Bronchial epithelial cell (primary cell): ENCODE measurements at regions not wholly inside any gene's neighbourhood (a gene's known extent, or its start where the extent isn't known, plus 50 kb on each side); places are given as distances from the start of the nearest gene placed in this dataset.

Experiments
- DNase-seq: peaks from one replicate; pipeline ENCODE4 v3.0.0-alpha.2; 2010; ENCODE audit warnings: low read depth
- FAIRE-seq: peaks from 2 replicates; lab custom pipeline; 2011; peaks lifted over from hg19 to GRCh38; lab: Jason Lieb, UNC
- H3K27me3 ChIP-seq: 2 replicates; pipeline ENCODE4 v1.5.1; 2011; ENCODE audit warnings: low read length; ENCODE audit not compliant: control insufficient read depth, insufficient read depth
- H3K36me3 ChIP-seq: 2 replicates; pipeline ENCODE4 v1.5.1; 2011; ENCODE audit warnings: low read length; ENCODE audit not compliant: control insufficient read depth, insufficient read depth
- H3K4me3 ChIP-seq: 2 replicates; pipeline ENCODE4 v1.5.1; 2011; ENCODE audit warnings: mild to moderate bottlenecking, low read depth, low read length, control low read depth
- CTCF ChIP-seq: IDR thresholded peaks from 2 replicates; pipeline ENCODE4 v1.5.1; 2011; ENCODE audit warnings: mild to moderate bottlenecking, moderate library complexity, low read length, control low read depth, inconsistent platforms; ENCODE audit not compliant: insufficient read depth, severe bottlenecking

GRCh38 chr12:94041850-94042249 lies 106.5 kb upstream of the PLXNC1 start:
- no peaks in the 10 kb centered on the region for H3K36me3 ChIP-seq
- no peaks in the 10 kb centered on the region for H3K27me3 ChIP-seq
- FAIRE-seq (no peak), DNase-seq (no peak)
- no peak for TF ChIP-seq CTCF
- no peak overlapping the region for H3K4me3 ChIP-seq

- H3K36me3 ChIP-seq, result no peaks in the 10 kb centered on the region
- no peak for FAIRE-seq
- no peak for TF ChIP-seq CTCF
- H3K27me3 ChIP-seq, result no peaks in the 10 kb centered on the region
- H3K4me3 ChIP-seq, result no peak overlapping the region
- DNase-seq, result no peak
Measured at GRCh38 chr12:94042321-94042720, 106.1 kb upstream of the PLXNC1 start.

GRCh38 chr12:94046626-94047410 lies 101.6 kb upstream of the PLXNC1 start:
- TF ChIP-seq CTCF, result no peak
- DNase-seq, result peak; percentile 33
- no peaks in the 10 kb centered on the region for H3K36me3 ChIP-seq
- no peak overlapping the region for H3K4me3 ChIP-seq
- H3K27me3 ChIP-seq, result peaks cover 4% of the 10 kb centered on the region
- no peak for FAIRE-seq

GRCh38 chr12:94047781-94048567 lies 100.4 kb upstream of the PLXNC1 start:
- TF ChIP-seq CTCF, result no peak
- H3K36me3 ChIP-seq, result no peaks in the 10 kb centered on the region
- DNase-seq, result peak; percentile 76
- H3K4me3 ChIP-seq, result no peak overlapping the region
- FAIRE-seq, result no peak
- peaks cover 4% of the 10 kb centered on the region for H3K27me3 ChIP-seq

GRCh38 chr12:94048757-94049156 lies 99.6 kb upstream of the PLXNC1 start:
- no peak for FAIRE-seq
- no peak for TF ChIP-seq CTCF
- no peaks in the 10 kb centered on the region for H3K36me3 ChIP-seq
- H3K27me3 ChIP-seq, result peaks cover 4% of the 10 kb centered on the region
- no peak overlapping the region for H3K4me3 ChIP-seq
- no peak for DNase-seq
